ENCODE measurements at regions not wholly inside any gene's neighbourhood (a gene's known extent, or its start where the extent isn't known, plus 50 kb on each side); places are given as distances from the start of the nearest gene placed in this dataset.

- H3K27ac Mint-ChIP-seq = peak overlapping the region in 1 of 3 experiments; percentile 74
- no peaks in the 10 kb centered on the region for H3K36me3 Mint-ChIP-seq (ENCODE audit: low read depth)
- peaks cover 54% of the 10 kb centered on the region for H3K4me1 Mint-ChIP-seq
- H3K27me3 Mint-ChIP-seq (ENCODE audit: low read depth) = peaks cover 6% of the 10 kb centered on the region
- H3K9me3 Mint-ChIP-seq = peaks cover 11% of the 10 kb centered on the region
- no peak overlapping the region for H3K4me3 Mint-ChIP-seq
- TF ChIP-seq CTCF (IDR thresholded peaks at IDR 0.05; ENCODE audit: unreplicated experiment in 3 of 3) = no peak
These were observed 114.7 kb upstream of the CXCR4 start for GRCh38 chr2:136232456-136233172.

GRCh38 chr2:136230464-136230863, 112.5 kb upstream of the CXCR4 start:
- peak overlapping the region in 2 of 3 experiments; percentile 19 to 74 for H3K27ac Mint-ChIP-seq
- no peaks in the 10 kb centered on the region for H3K36me3 Mint-ChIP-seq (ENCODE audit: low read depth)
- no peaks in the 10 kb centered on the region for H3K27me3 Mint-ChIP-seq (ENCODE audit: low read depth)
- TF ChIP-seq CTCF (IDR thresholded peaks at IDR 0.05; ENCODE audit: unreplicated experiment in 3 of 3) = no peak
- H3K9me3 Mint-ChIP-seq = peaks cover 8% of the 10 kb centered on the region
- H3K4me3 Mint-ChIP-seq = no peak overlapping the region
- peaks cover 54% of the 10 kb centered on the region for H3K4me1 Mint-ChIP-seq

GRCh38 chr2:136226903-136227302, 109.0 kb upstream of the CXCR4 start:
- Mint-ChIP-seq H3K4me3 (no peak overlapping the region), H3K27ac (no peak overlapping the region), H3K9me3 (peaks cover 8% of the 10 kb centered on the region), H3K27me3 (ENCODE audit: low read depth) (no peaks in the 10 kb centered on the region), H3K4me1 (peaks cover 40% of the 10 kb centered on the region), H3K36me3 (ENCODE audit: low read depth) (no peaks in the 10 kb centered on the region)
- no peak for TF ChIP-seq CTCF (IDR thresholded peaks at IDR 0.05; ENCODE audit: unreplicated experiment in 3 of 3)

- Mint-ChIP-seq H3K36me3 (ENCODE audit: low read depth) (no peaks in the 10 kb centered on the region), H3K4me1 (peaks cover 32% of the 10 kb centered on the region), H3K27ac (peak overlapping the region in 1 of 3 experiments; percentile 21), H3K9me3 (peaks cover 8% of the 10 kb centered on the region), H3K4me3 (no peak overlapping the region), H3K27me3 (ENCODE audit: low read depth) (no peaks in the 10 kb centered on the region)
- no peak for TF ChIP-seq CTCF (IDR thresholded peaks at IDR 0.05; ENCODE audit: unreplicated experiment in 3 of 3)
These were observed 108.2 kb upstream of the CXCR4 start for GRCh38 chr2:136225950-136226835.

GRCh38 chr2:136223274-136223673, 105.3 kb upstream of the CXCR4 start:
- Mint-ChIP-seq H3K36me3 (ENCODE audit: low read depth) (no peaks in the 10 kb centered on the region), H3K27me3 (ENCODE audit: low read depth) (peaks cover 4% of the 10 kb centered on the region), H3K9me3 (no peaks in the 10 kb centered on the region), H3K4me1 (peaks cover 27% of the 10 kb centered on the region), H3K27ac (no peak overlapping the region), H3K4me3 (no peak overlapping the region)
- TF ChIP-seq CTCF (IDR thresholded peaks at IDR 0.05; ENCODE audit: unreplicated experiment in 3 of 3) = no peak

Data from nephron (organoid).